ENCODE measurements at regions not wholly inside any gene's neighbourhood (a gene's known extent, or its start where the extent isn't known, plus 50 kb on each side); places are given as distances from the start of the nearest gene placed in this dataset.

GRCh38 chr18:41396211-41396610 lies 558.8 kb upstream of the PIK3C3 start:
- TF ChIP-seq POLR2A (IDR thresholded peaks at IDR 0.05): no peak
- TF ChIP-seq CTCF (IDR thresholded peaks at IDR 0.05): no peak
